ENCODE measurements at regions not wholly inside any gene's neighbourhood (a gene's known extent, or its start where the extent isn't known, plus 50 kb on each side); places are given as distances from the start of the nearest gene placed in this dataset.
A peak's percentile ranks its signal among the peaks of the same experiment; 100 is the strongest.

GRCh38 chr2:204109681-204110080 lies 173.1 kb downstream of the ICOS start:
- Histone ChIP-seq H4K20me1 (ENCODE audit: control insufficient read depth, insufficient read depth, low read depth, low read length) (no peaks in the 10 kb centered on the region), H3K27me3 (ENCODE audit: control insufficient read depth, low read length) (0 out of 2 replicates have a peak, but pooled peaks cover 5% of the 10 kb centered on the region), H3K4me1 (ENCODE audit: control insufficient read depth, low read length) (no peaks in the 10 kb centered on the region), H3K9me3 (ENCODE audit: control insufficient read depth, insufficient read depth, low read length) (no peaks in the 10 kb centered on the region), H3K4me2 (ENCODE audit: low read length) (no peak overlapping the region), H3K4me3 (ENCODE audit: low read length) (no peak overlapping the region), H3K79me2 (ENCODE audit: control insufficient read depth, low read length) (no peaks in the 10 kb centered on the region), H3K27ac (ENCODE audit: low read depth, low read length) (no peak overlapping the region), H3K9me2 (replicated peaks; ENCODE audit: control insufficient read depth, low read length) (no peaks in the 10 kb centered on the region), H3F3A (ENCODE audit: control insufficient read depth, insufficient read depth) (no peaks in the 10 kb centered on the region), H3K36me3 (ENCODE audit: control insufficient read depth, low read length) (no peaks in the 10 kb centered on the region)
- TF ChIP-seq CTCF (IDR thresholded peaks at IDR 0.05; ENCODE audit: low read depth, low read length, poor library complexity, severe bottlenecking): no peak
- TF ChIP-seq EZH2phosphoT487 (IDR thresholded peaks at IDR 0.05; ENCODE audit: borderline replicate concordance, low read length): no peak

GRCh38 chr2:204110338-204110741 lies 173.8 kb downstream of the ICOS start:
- H3K27me3 ChIP-seq (ENCODE audit: control insufficient read depth, low read length): 0 out of 2 replicates have a peak, but pooled peaks cover 5% of the 10 kb centered on the region
- H3F3A ChIP-seq (ENCODE audit: control insufficient read depth, insufficient read depth): no peaks in the 10 kb centered on the region
- H3K27ac ChIP-seq (ENCODE audit: low read depth, low read length): no peak overlapping the region
- 0 out of 2 replicates have a peak overlapping the region, but pooled peaks have one; percentile 4 for H3K4me2 ChIP-seq (ENCODE audit: low read length)
- H3K36me3 ChIP-seq (ENCODE audit: control insufficient read depth, low read length): no peaks in the 10 kb centered on the region
- no peaks in the 10 kb centered on the region for H3K4me1 ChIP-seq (ENCODE audit: control insufficient read depth, low read length)
- H3K4me3 ChIP-seq (ENCODE audit: low read length): no peak overlapping the region
- H3K9me2 ChIP-seq (replicated peaks; ENCODE audit: control insufficient read depth, low read length): no peaks in the 10 kb centered on the region
- H3K79me2 ChIP-seq (ENCODE audit: control insufficient read depth, low read length): no peaks in the 10 kb centered on the region
- no peaks in the 10 kb centered on the region for H3K9me3 ChIP-seq (ENCODE audit: control insufficient read depth, insufficient read depth, low read length)
- TF ChIP-seq EZH2phosphoT487 (IDR thresholded peaks at IDR 0.05; ENCODE audit: borderline replicate concordance, low read length) (no peak), CTCF (IDR thresholded peaks at IDR 0.05; ENCODE audit: low read depth, low read length, poor library complexity, severe bottlenecking) (no peak)
- no peaks in the 10 kb centered on the region for H4K20me1 ChIP-seq (ENCODE audit: control insufficient read depth, insufficient read depth, low read depth, low read length)

- Histone ChIP-seq H3K27me3 (ENCODE audit: control insufficient read depth, low read length) (0 out of 2 replicates have a peak, but pooled peaks cover 5% of the 10 kb centered on the region), H3K4me1 (ENCODE audit: control insufficient read depth, low read length) (no peaks in the 10 kb centered on the region), H3F3A (ENCODE audit: control insufficient read depth, insufficient read depth) (no peaks in the 10 kb centered on the region), H3K79me2 (ENCODE audit: control insufficient read depth, low read length) (no peaks in the 10 kb centered on the region), H3K36me3 (ENCODE audit: control insufficient read depth, low read length) (no peaks in the 10 kb centered on the region), H3K4me3 (ENCODE audit: low read length) (no peak overlapping the region), H3K9me3 (ENCODE audit: control insufficient read depth, insufficient read depth, low read length) (no peaks in the 10 kb centered on the region), H3K9me2 (replicated peaks; ENCODE audit: control insufficient read depth, low read length) (no peaks in the 10 kb centered on the region), H3K27ac (ENCODE audit: low read depth, low read length) (no peak overlapping the region), H3K4me2 (ENCODE audit: low read length) (no peak overlapping the region), H4K20me1 (ENCODE audit: control insufficient read depth, insufficient read depth, low read depth, low read length) (no peaks in the 10 kb centered on the region)
- TF ChIP-seq EZH2phosphoT487 (IDR thresholded peaks at IDR 0.05; ENCODE audit: borderline replicate concordance, low read length) (no peak), CTCF (IDR thresholded peaks at IDR 0.05; ENCODE audit: low read depth, low read length, poor library complexity, severe bottlenecking) (no peak)
Measured at GRCh38 chr2:204110751-204111516, 174.4 kb downstream of the ICOS start.

All from DOHH2 (cell line).